ENCODE measurements at regions not wholly inside any gene's neighbourhood (a gene's known extent, or its start where the extent isn't known, plus 50 kb on each side); places are given as distances from the start of the nearest gene placed in this dataset.

GRCh38 chr2:240325016-240326007 is 110.2 kb upstream of the GPC1 start:
- 65 to 66% methylated on average over 25 of the region's 25 CpGs for WGBS, 2 experiments (ENCODE audit: low coverage in 1 of 2, low lambda C conversion rate in 2 of 2, missing lambda C conversion rate in 2 of 2)
- H3K27ac ChIP-seq = no peak overlapping the region

GRCh38 chr2:240326246-240326645 is 109.2 kb upstream of the GPC1 start:
- WGBS, 2 experiments (ENCODE audit: low coverage in 1 of 2, low lambda C conversion rate in 2 of 2, missing lambda C conversion rate in 2 of 2) = 61% methylated on average over 4 of the region's 4 CpGs
- no peaks in the 10 kb centered on the region for H3K36me3 ChIP-seq (ENCODE audit: low read depth)
- no peak overlapping the region for H3K9ac ChIP-seq
- H3K4me3 ChIP-seq = no peak overlapping the region
- no peaks in the 10 kb centered on the region for H4K20me1 ChIP-seq (ENCODE audit: insufficient read depth)
- no peak overlapping the region for H3K4me2 ChIP-seq (ENCODE audit: unreplicated experiment)
- H3K9me3 ChIP-seq (ENCODE audit: low read depth) = no peaks in the 10 kb centered on the region
- H3K79me2 ChIP-seq (ENCODE audit: insufficient read depth) = no peaks in the 10 kb centered on the region
- H3K27me3 ChIP-seq (replicated peaks; ENCODE audit: insufficient read depth) = peaks cover 12% of the 10 kb centered on the region
- in situ Hi-C loops (cut with MboI) = no loop called here
- no peaks in the 10 kb centered on the region for H3K9me2 ChIP-seq (ENCODE audit: insufficient read depth)
- peaks cover 4% of the 10 kb centered on the region for H3K4me1 ChIP-seq (ENCODE audit: insufficient read depth)
- DNase-seq = peak; percentile 29
- no peak overlapping the region for H3K27ac ChIP-seq
- TF ChIP-seq EZH2phosphoT487 (IDR thresholded peaks at IDR 0.05; ENCODE audit: insufficient read depth, low read depth) = no peak
- TF ChIP-seq EZH2 (IDR thresholded peaks at IDR 0.05; ENCODE audit: insufficient read depth, poor library complexity, severe bottlenecking) = no peak
- peaks cover 7% of the 10 kb centered on the region; the same call in 1 of the 2 replicates for H3F3A ChIP-seq (ENCODE audit: insufficient read depth)
- H2AFZ ChIP-seq = no peak overlapping the region

More at GRCh38 chr2:240325016-240326007, 110.2 kb upstream of the GPC1 start:
- H3F3A ChIP-seq (ENCODE audit: insufficient read depth) = peaks cover 13% of the 10 kb centered on the region
- H3K4me3 ChIP-seq = no peak overlapping the region
- no peak overlapping the region for H2AFZ ChIP-seq
- no peaks in the 10 kb centered on the region for H3K36me3 ChIP-seq (ENCODE audit: low read depth)
- no peak overlapping the region for H3K9ac ChIP-seq
- no peaks in the 10 kb centered on the region for H3K79me2 ChIP-seq (ENCODE audit: insufficient read depth)
- no peaks in the 10 kb centered on the region for H3K9me3 ChIP-seq (ENCODE audit: low read depth)
- TF ChIP-seq EZH2phosphoT487 (IDR thresholded peaks at IDR 0.05; ENCODE audit: insufficient read depth, low read depth) = no peak
- no peaks in the 10 kb centered on the region for H4K20me1 ChIP-seq (ENCODE audit: insufficient read depth)
- peaks cover 4% of the 10 kb centered on the region; the same call in 1 of the 2 replicates for H3K27me3 ChIP-seq (replicated peaks; ENCODE audit: insufficient read depth)
- peak; percentile 23 for DNase-seq
- H3K4me1 ChIP-seq (ENCODE audit: insufficient read depth) = peaks cover 14% of the 10 kb centered on the region
- no peak overlapping the region for H3K4me2 ChIP-seq (ENCODE audit: unreplicated experiment)
- in situ Hi-C loops (cut with MboI) = no loop called here
- no peaks in the 10 kb centered on the region for H3K9me2 ChIP-seq (ENCODE audit: insufficient read depth)

DNA sequence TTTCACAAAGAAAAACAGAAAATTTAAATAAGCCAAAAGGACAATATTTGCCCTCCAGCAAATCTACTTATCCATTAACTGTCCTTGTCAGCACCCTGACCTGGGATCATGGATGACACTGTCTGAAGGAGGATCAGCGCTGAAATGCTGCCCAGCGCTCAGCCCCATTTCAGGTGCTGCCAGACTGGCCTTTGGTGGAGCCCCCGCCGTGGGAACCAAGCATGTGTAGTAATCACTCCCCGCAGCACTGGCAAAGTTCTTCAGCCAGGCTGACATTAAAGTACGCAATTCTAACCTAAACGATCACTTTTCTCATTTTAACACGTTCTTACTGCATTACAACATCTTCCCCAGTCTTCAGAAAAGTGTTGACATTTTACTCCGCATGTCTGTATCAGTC is 108.6 kb upstream of the GPC1 start:
- no peak overlapping the region for H3K27ac ChIP-seq
- 82 to 84% methylated on average over 9 of the region's 9 CpGs for WGBS, 2 experiments (ENCODE audit: low coverage in 1 of 2, low lambda C conversion rate in 2 of 2, missing lambda C conversion rate in 2 of 2)
- H3F3A ChIP-seq (ENCODE audit: insufficient read depth) = peaks cover 7% of the 10 kb centered on the region; the same call in 1 of the 2 replicates
- DNase-seq = no peak
- TF ChIP-seq EZH2 (IDR thresholded peaks at IDR 0.05; ENCODE audit: insufficient read depth, poor library complexity, severe bottlenecking) = no peak
- no peak for TF ChIP-seq EZH2phosphoT487 (IDR thresholded peaks at IDR 0.05; ENCODE audit: insufficient read depth, low read depth)
- peaks cover 19% of the 10 kb centered on the region for H3K27me3 ChIP-seq (replicated peaks; ENCODE audit: insufficient read depth)
- no peaks in the 10 kb centered on the region for H3K9me2 ChIP-seq (ENCODE audit: insufficient read depth)
- H3K4me2 ChIP-seq (ENCODE audit: unreplicated experiment) = no peak overlapping the region
- in situ Hi-C loops (cut with MboI) = no loop called here
- H3K9ac ChIP-seq = no peak overlapping the region
- H3K4me1 ChIP-seq (ENCODE audit: insufficient read depth) = peaks cover 4% of the 10 kb centered on the region; the same call in 1 of the 2 replicates
- H3K4me3 ChIP-seq = no peak overlapping the region
- no peaks in the 10 kb centered on the region for H3K36me3 ChIP-seq (ENCODE audit: low read depth)
- no peaks in the 10 kb centered on the region for H3K9me3 ChIP-seq (ENCODE audit: low read depth)
- H4K20me1 ChIP-seq (ENCODE audit: insufficient read depth) = no peaks in the 10 kb centered on the region
- no peaks in the 10 kb centered on the region for H3K79me2 ChIP-seq (ENCODE audit: insufficient read depth)
- no peak overlapping the region for H2AFZ ChIP-seq

GRCh38 chr2:240327566-240327965 is 107.9 kb upstream of the GPC1 start:
- Histone ChIP-seq H3K9ac (no peak overlapping the region), H3K36me3 (ENCODE audit: low read depth) (no peaks in the 10 kb centered on the region), H3K27me3 (replicated peaks; ENCODE audit: insufficient read depth) (peaks cover 25% of the 10 kb centered on the region), H3K4me3 (no peak overlapping the region), H2AFZ (no peak overlapping the region), H3K9me3 (ENCODE audit: low read depth) (no peaks in the 10 kb centered on the region), H3K79me2 (ENCODE audit: insufficient read depth) (no peaks in the 10 kb centered on the region), H3K27ac (no peak overlapping the region), H3F3A (ENCODE audit: insufficient read depth) (peaks cover 7% of the 10 kb centered on the region; the same call in 1 of the 2 replicates), H3K9me2 (ENCODE audit: insufficient read depth) (no peaks in the 10 kb centered on the region), H3K4me2 (ENCODE audit: unreplicated experiment) (no peak overlapping the region), H4K20me1 (ENCODE audit: insufficient read depth) (no peaks in the 10 kb centered on the region), H3K4me1 (ENCODE audit: insufficient read depth) (peaks cover 4% of the 10 kb centered on the region; the same call in 1 of the 2 replicates)
- in situ Hi-C loops (cut with MboI) = no loop called here
- TF ChIP-seq EZH2phosphoT487 (IDR thresholded peaks at IDR 0.05; ENCODE audit: insufficient read depth, low read depth) (no peak), EZH2 (IDR thresholded peaks at IDR 0.05; ENCODE audit: insufficient read depth, poor library complexity, severe bottlenecking) (no peak)
- WGBS, 2 experiments (ENCODE audit: low coverage in 1 of 2, low lambda C conversion rate in 2 of 2, missing lambda C conversion rate in 2 of 2) = 78 to 83% methylated on average over 10 of the region's 10 CpGs
- DNase-seq = no peak

All from GM23248 (cell line).